ENCODE measurements at regions not wholly inside any gene's neighbourhood (a gene's known extent, or its start where the extent isn't known, plus 50 kb on each side); places are given as distances from the start of the nearest gene placed in this dataset.
A peak's percentile ranks its signal among the peaks of the same experiment; 100 is the strongest.

GRCh38 chr13:105638426-105638825, 897.0 kb downstream of the EFNB2 start:
- ChIA-PET POLR2A (ENCODE audit: unreplicated experiment) (no interaction called here), CTCF (no interaction called here)
- BruUV-seq (replicated peaks), result no TSS peak
- Histone ChIP-seq H3K27me3 (ENCODE audit: control insufficient read depth, insufficient read depth, low read length) (no peaks in the 10 kb centered on the region), H2BK15ac (ENCODE audit: low read depth, low read length) (no peak overlapping the region), H2AK9ac (replicated peaks; ENCODE audit: low read depth, low read length, poor library complexity) (no peak overlapping the region), H3K14ac (replicated peaks; ENCODE audit: low read depth, low read length) (no peak overlapping the region), H3K4me3 (ENCODE audit: insufficient read depth, low read depth, low read length) (no peak overlapping the region), H4K91ac (ENCODE audit: insufficient read depth, low read depth, low read length) (no peak overlapping the region), H3K27ac (ENCODE audit: insufficient read depth, low read length) (no peak overlapping the region), H4K5ac (ENCODE audit: low read depth, low read length) (no peak overlapping the region), H3K9ac (ENCODE audit: low read depth, low read length) (no peak overlapping the region), H3K56ac (ENCODE audit: extremely low read depth, insufficient read depth, low read length) (no peak overlapping the region), H2AK5ac (ENCODE audit: low read depth, low read length) (no peak overlapping the region), H3K4me1 (ENCODE audit: control insufficient read depth, insufficient read depth, low read length) (no peaks in the 10 kb centered on the region), H3K23ac (ENCODE audit: low read depth, low read length) (no peak overlapping the region), H3K4me2 (ENCODE audit: low read depth, low read length) (no peak overlapping the region), H2BK5ac (ENCODE audit: low read depth, low read length, poor library complexity, severe bottlenecking) (no peak overlapping the region), H2BK20ac (ENCODE audit: low read depth, low read length) (no peak overlapping the region), H3K4ac (ENCODE audit: low read depth, low read length) (no peak overlapping the region), H2BK120ac (ENCODE audit: low read depth, low read length) (no peak overlapping the region), H3K9me3 (ENCODE audit: control insufficient read depth, insufficient read depth, low read length) (no peaks in the 10 kb centered on the region), H4K8ac (ENCODE audit: low read depth in 2 of 2, low read length in 2 of 2) (no peak overlapping the region), H2AFZ (replicated peaks; ENCODE audit: low read length, poor library complexity) (no peak overlapping the region), H3K9me1 (ENCODE audit: insufficient read depth, low read length) (no peaks in the 10 kb centered on the region), H3K79me1 (ENCODE audit: low read depth in 1 of 2, low read length in 2 of 2) (no peaks in the 10 kb centered on the region), H4K20me1 (ENCODE audit: insufficient read depth, low read length) (no peaks in the 10 kb centered on the region), H3K36me3 (ENCODE audit: control insufficient read depth, insufficient read depth, low read length) (no peaks in the 10 kb centered on the region), H3K18ac (ENCODE audit: low read depth, low read length) (no peak overlapping the region)
- peak; percentile 8 for DNase-seq
- in situ Hi-C loops (cut with MboI; ENCODE audit: low sequenced_read_pairs) (no loop called here), intact Hi-C loops (cut with micrococcal nuclease) (no loop called here), dilution Hi-C loops (cut with HindIII; ENCODE audit: low sequenced_read_pairs, unreplicated experiment) (no loop called here)
- no peak for ATAC-seq (ENCODE audit: low read depth)
- TF ChIP-seq NFE2L2 (IDR thresholded peaks at IDR 0.05; ENCODE audit: low read depth, low read length), result no peak
- TF ChIP-seq POLR2A (IDR thresholded peaks at IDR 0.05; ENCODE audit: low read depth, low read length), result no peak
- TF ChIP-seq FOS (IDR thresholded peaks at IDR 0.05; ENCODE audit: low read depth, low read length), result no peak
- TF ChIP-seq ELK1 (IDR thresholded peaks at IDR 0.05; ENCODE audit: borderline replicate concordance, low read depth, low read length), result no peak
- TF ChIP-seq SMC3 (IDR thresholded peaks at IDR 0.05; ENCODE audit: low read depth, low read length), result no peak
- no peak for TF ChIP-seq CEBPB (IDR thresholded peaks at IDR 0.05; ENCODE audit: low read depth, low read length)
- TF ChIP-seq RFX5 (IDR thresholded peaks at IDR 0.05; ENCODE audit: low read depth, low read length), result no peak
- TF ChIP-seq MAZ (IDR thresholded peaks at IDR 0.05; ENCODE audit: borderline replicate concordance, low read depth, low read length), result no peak
- TF ChIP-seq BHLHE40 (IDR thresholded peaks at IDR 0.05; ENCODE audit: low read depth, low read length), result no peak
- TF ChIP-seq CHD1 (IDR thresholded peaks at IDR 0.05; ENCODE audit: low read depth, low read length), result no peak
- no peak for TF ChIP-seq CTCF (conservative IDR thresholded peaks at IDR 0.05; ENCODE audit: low read depth, low read length)
- no peak for TF ChIP-seq MXI1 (IDR thresholded peaks at IDR 0.05; ENCODE audit: borderline replicate concordance, low read depth, low read length)
- WGBS, 2 experiments (ENCODE audit: extremely low coverage in 2 of 2, insufficient read length in 1 of 2), result 100% methylated on average over 3 of the region's 3 CpGs; no CpG with 5 or more reads in 1 of the 2 experiments

Measured in IMR-90 (cell line).